ENCODE measurements at regions not wholly inside any gene's neighbourhood (a gene's known extent, or its start where the extent isn't known, plus 50 kb on each side); places are given as distances from the start of the nearest gene placed in this dataset.
"Not testable (repeated sequence)": the region's sequence is repeated elsewhere in the genome, so short reads cannot be mapped to it uniquely, and the experiment has no call there.

- TF ChIP-seq EZH2 (IDR thresholded peaks at IDR 0.05; ENCODE audit: borderline replicate concordance, low read length); CTCF (IDR thresholded peaks at IDR 0.05; ENCODE audit: low read length): not testable (repeated sequence)
Observed at GRCh38 chr5:58288275-58288674, 171.6 kb downstream of the PLK2 start.
